ENCODE measurements at regions not wholly inside any gene's neighbourhood (a gene's known extent, or its start where the extent isn't known, plus 50 kb on each side); places are given as distances from the start of the nearest gene placed in this dataset.

DNA sequence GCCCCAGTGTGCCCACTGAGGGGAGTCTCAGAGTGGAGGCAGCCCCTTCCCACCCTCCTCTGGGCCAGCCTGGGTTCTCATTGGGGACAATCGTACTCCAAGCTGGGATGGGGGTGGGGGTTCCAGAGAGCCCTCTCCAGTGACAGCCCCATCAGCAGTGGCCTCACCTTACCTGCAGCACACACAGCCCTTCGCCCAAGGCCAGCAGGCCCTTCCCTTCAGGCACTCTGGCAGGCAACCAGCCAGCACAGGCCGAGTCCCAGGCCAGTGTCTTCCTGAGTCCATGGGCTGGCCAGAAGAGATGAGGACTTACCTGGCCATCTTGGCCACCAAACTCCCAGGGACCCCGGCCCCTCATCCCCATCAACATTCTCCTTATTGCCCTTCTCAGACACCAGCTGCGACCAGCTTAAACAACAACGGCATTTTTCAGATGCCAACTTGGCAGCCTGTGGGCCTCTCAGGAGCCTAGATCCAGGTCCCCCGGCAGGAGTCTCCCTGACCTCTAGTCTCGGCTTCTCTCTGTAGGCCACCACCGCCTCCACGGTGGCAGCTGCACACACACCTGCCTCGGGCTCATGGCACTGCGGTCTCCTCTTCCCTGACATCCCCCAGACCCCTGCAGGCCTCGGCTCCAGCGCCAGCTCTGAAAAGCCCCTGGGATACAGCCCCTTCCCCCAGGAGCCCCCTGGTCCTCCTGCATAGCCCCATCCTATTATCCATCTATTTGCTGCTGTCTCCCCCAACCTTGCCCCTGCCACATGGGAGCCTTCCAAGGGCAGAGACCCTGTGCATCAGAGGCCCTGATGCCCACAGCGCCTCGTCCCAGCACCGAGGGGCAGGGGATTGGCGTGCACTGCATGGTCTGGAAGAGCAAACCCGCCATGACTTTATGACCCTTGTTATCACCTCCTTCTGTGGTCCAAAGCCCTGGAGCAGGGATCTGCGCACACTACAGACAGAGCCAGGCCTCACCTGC, 111.2 kb upstream of the FGF3 start:
- FAIRE-seq (no peak), DNase-seq (ENCODE audit: insufficient read length) (no peak)
- no peak for TF ChIP-seq POLR2AphosphoS5 (IDR thresholded peaks at IDR 0.05; ENCODE audit: low read depth, low read length)
- TF ChIP-seq POLR2A (IDR thresholded peaks at IDR 0.05; ENCODE audit: low read depth, low read length): no peak
- TF ChIP-seq TAF1 (IDR thresholded peaks at IDR 0.05; ENCODE audit: borderline replicate concordance, low read depth, low read length): no peak

DNA sequence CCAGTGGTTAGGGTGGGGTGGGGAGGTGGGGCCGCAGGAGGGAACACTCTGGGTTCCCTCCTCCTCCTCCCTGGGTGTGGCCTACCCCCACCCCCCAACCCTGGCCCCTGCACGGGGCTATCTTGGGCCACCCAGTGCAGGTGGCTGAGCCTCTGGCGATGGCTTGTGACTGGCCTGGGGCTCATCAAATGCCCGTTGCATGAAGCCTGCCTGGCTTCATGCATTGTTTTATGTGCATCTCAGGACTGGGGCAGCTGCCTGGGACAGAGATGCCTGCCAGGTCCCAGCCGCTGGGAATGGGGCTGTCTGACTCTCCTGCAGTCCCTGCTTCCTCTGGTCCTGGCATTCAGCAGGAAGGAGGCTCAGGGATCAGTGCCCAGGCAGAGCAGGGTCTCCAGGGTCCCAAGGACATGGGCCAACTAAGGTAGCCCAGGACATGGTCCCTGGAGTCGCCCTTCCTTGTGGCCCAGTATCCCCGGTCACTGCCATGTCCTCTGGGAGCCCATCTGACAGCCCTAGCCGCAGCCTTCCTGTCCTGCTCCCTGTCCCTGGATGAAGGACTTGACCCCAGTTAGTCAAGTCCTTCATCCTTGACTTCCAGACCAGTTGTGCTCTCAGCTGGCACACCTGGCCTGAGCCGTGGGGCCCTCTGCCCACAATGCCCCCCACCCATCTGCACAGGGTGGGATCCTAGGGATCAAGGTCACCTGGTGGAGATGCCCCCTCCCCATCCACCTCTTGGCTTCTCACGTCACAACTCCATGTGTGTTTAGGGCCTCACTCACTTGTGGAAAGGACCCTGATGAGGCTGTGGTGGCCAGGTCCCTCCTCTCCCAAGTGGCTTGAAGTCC, 112.1 kb upstream of the FGF3 start:
- TF ChIP-seq POLR2A (IDR thresholded peaks at IDR 0.05; ENCODE audit: low read depth, low read length): no peak
- TF ChIP-seq POLR2AphosphoS5 (IDR thresholded peaks at IDR 0.05; ENCODE audit: low read depth, low read length): no peak
- no peak for TF ChIP-seq TAF1 (IDR thresholded peaks at IDR 0.05; ENCODE audit: borderline replicate concordance, low read depth, low read length)
- no peak for FAIRE-seq
- DNase-seq (ENCODE audit: insufficient read length): no peak

DNA sequence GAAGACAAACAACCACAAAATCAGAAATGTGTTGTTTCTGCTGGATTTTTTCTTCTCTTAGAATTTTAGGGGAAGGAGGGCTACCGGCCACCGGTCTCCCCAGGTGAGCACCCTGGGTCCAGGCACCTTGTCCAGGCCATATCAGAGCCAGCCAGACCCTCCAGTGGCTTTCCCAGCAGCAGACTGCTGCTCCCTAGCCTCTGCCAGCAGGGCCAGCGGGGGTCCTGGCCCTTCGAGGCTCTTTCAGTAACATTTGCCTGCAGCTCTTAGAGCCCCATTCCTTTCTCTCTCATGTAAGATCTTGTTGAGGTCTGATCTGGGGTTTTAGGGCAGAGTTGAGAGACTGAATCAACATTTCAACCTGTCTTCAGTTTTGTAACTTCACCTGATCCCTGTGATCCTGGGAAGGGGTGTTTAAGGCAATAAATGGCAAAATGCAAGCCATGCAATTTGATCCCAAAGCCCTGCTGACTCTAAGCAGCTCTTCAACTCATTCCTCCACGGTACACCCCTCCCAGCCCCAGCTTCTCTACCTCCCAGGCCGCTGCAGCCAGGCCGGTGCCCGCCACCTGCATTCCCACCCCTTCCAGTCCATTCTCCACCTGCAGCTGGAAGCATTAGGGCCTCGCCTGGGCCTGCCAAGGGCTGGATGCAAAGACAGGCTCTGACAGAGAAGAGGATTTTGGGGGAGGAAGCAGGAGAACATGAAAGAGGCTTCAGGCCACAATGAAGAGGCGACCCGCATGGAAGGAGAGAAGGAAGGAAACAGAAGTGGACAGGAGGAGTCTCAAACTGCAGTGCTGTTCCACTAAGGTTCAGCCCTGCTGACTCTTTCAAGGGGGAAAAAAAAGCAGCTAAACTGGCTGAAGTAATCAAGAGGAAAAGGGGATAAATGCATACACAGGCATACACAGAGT, 113.0 kb upstream of the FGF3 start:
- FAIRE-seq (no peak), DNase-seq (ENCODE audit: insufficient read length) (no peak)
- no peak for TF ChIP-seq POLR2AphosphoS5 (IDR thresholded peaks at IDR 0.05; ENCODE audit: low read depth, low read length)
- no peak for TF ChIP-seq POLR2A (IDR thresholded peaks at IDR 0.05; ENCODE audit: low read depth, low read length)
- TF ChIP-seq TAF1 (IDR thresholded peaks at IDR 0.05; ENCODE audit: borderline replicate concordance, low read depth, low read length): no peak

DNA sequence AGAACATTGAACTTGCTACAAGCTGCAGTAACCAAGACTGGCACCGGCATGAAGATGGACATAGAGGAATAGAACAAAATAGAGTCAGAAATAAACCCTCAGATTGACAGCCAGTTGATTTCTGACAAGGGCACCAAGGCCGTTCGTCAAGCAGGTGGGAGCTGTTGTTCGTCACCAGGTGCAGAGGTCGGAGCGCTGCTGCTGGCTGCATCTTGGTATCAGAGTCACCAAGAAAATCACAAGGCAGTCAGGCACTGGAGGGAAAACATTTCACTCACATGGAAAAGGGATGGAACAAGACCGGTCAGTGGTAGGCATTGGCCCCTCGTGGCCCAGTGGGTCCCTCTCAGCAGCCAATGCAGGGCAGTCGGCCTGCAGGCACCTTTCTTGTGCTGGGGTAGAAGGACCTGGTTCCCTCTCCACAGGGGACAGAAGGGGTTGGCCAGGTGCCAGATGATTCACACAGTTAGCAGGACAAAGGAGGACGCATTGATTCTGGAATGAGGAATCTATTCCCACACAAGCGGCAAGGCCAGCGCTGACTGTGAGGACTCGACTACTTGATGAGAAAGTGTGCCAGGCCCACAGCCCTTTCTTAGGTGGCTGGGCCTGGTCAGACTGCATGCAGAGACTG, 115.8 kb upstream of the FGF3 start:
- DNase-seq (ENCODE audit: insufficient read length) (no peak), FAIRE-seq (no peak)
- TF ChIP-seq TAF1 (IDR thresholded peaks at IDR 0.05; ENCODE audit: borderline replicate concordance, low read depth, low read length) (no peak), POLR2A (IDR thresholded peaks at IDR 0.05; ENCODE audit: low read depth, low read length) (no peak), POLR2AphosphoS5 (IDR thresholded peaks at IDR 0.05; ENCODE audit: low read depth, low read length) (no peak)

DNA sequence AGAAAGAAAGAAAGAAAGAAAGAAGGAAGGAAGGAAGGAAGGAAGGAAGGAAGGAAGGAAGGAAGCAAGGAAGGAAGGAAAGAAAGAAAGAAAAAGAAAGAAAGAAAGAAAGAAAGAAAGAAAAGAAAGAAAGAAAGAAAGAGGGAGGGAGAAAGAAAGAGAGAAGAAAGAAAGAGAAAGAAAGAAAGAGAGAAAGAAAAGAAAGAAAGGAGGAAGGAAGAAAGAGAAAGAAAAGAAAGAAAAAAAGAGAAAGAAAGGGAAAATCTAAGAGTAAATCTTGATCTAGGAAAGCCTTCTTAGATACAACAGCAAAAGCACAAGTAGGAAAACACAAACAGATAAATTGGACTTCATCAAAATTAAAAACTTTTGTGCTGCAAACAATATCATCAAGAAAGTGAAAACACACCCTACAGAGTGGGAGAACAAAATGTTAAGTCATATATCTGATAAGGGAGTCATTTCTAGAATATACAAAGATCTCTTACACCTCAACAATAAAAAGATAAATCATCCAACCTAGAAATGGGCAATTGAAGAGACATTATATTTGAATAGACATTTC, 116.8 kb upstream of the FGF3 start:
- no peak for TF ChIP-seq POLR2A (IDR thresholded peaks at IDR 0.05; ENCODE audit: low read depth, low read length)
- no peak for TF ChIP-seq TAF1 (IDR thresholded peaks at IDR 0.05; ENCODE audit: borderline replicate concordance, low read depth, low read length)
- TF ChIP-seq POLR2AphosphoS5 (IDR thresholded peaks at IDR 0.05; ENCODE audit: low read depth, low read length): no peak

DNA sequence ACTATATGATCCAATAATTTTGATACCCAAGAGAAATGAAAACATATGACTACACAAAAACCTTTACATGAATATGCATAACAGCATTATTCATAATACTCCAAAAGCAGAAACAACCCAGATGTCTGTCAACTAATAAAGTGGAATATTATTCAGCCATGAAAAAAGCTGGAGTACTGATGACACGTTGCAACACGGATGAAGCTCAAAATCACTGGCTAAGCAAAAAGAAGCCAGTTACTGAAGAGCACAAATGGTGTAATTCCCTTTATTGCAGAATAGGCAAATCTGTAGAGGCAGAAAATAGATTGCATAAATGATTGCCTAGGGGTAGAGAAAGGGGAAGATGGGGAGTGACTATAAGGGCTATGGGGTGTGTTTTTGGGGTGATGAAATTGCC, 117.6 kb upstream of the FGF3 start:
- no peak for DNase-seq (ENCODE audit: insufficient read length)
- TF ChIP-seq POLR2A (IDR thresholded peaks at IDR 0.05; ENCODE audit: low read depth, low read length) (no peak), POLR2AphosphoS5 (IDR thresholded peaks at IDR 0.05; ENCODE audit: low read depth, low read length) (no peak), TAF1 (IDR thresholded peaks at IDR 0.05; ENCODE audit: borderline replicate concordance, low read depth, low read length) (no peak)
- FAIRE-seq: no peak

More for the DNA sequence above, 116.8 kb upstream of the FGF3 start:
- DNase-seq (ENCODE audit: insufficient read length) (no peak), FAIRE-seq (no peak)

DNA sequence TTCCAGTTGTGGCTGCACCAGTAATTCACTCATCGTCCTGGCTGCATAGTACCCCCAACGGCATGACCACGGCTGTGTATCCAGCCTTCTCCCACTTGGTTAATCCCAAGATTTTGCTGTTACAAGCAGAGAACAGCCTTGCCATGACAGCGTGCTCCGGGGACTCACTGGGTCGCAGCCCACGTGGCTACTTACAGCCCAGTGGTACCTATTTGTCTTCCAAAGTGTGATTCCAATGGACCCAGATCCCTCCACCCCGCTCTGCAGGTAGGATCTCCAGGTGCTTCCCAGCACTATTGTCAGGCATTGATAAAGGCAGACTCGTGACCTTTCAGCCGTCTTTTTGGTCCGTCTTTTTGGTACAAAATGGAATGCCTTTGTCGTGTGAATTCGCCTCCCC, 119.0 kb upstream of the FGF3 start:
- FAIRE-seq (no peak), DNase-seq (ENCODE audit: insufficient read length) (no peak)
- TF ChIP-seq POLR2AphosphoS5 (IDR thresholded peaks at IDR 0.05; ENCODE audit: low read depth, low read length): no peak
- no peak for TF ChIP-seq POLR2A (IDR thresholded peaks at IDR 0.05; ENCODE audit: low read depth, low read length)
- no peak for TF ChIP-seq TAF1 (IDR thresholded peaks at IDR 0.05; ENCODE audit: borderline replicate concordance, low read depth, low read length)

DNA sequence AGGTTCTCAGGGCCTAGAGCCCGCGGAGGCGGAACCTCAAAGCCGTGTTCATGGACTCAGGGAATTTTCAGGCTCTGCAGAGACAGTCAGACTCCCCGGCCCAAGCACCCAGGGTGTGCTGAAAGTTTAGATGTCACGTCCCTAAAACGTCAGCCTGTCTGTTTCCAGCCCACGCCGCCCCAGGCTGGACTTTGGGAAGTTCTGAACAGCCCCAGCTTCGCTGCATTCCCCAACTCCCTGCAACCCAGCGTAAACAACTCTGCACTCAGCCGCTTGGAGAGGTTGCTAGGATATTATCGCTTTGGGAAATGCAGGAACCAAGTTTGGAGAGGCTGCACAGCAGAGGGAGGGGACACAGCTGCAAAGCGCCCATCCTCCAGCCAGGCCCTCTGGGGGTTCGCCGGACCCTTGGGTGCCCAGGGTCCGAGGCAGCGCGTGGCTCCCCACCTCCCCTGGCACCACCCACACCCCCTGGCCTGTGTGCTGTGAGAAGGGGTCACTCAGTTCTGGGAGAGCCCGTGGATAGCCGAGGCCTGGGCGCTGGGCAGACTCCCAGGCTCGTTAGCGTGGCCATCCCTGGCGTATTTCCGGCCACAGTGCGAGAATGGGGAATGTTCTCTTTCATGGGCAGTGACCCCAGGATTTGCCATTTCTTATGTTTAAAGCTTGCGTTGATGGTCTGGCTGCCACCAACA, 120.5 kb upstream of the FGF3 start:
- no peak for FAIRE-seq
- no peak for TF ChIP-seq POLR2A (IDR thresholded peaks at IDR 0.05; ENCODE audit: low read depth, low read length)
- TF ChIP-seq TAF1 (IDR thresholded peaks at IDR 0.05; ENCODE audit: borderline replicate concordance, low read depth, low read length): no peak
- no peak for TF ChIP-seq POLR2AphosphoS5 (IDR thresholded peaks at IDR 0.05; ENCODE audit: low read depth, low read length)
- no peak for DNase-seq (ENCODE audit: insufficient read length)

DNA sequence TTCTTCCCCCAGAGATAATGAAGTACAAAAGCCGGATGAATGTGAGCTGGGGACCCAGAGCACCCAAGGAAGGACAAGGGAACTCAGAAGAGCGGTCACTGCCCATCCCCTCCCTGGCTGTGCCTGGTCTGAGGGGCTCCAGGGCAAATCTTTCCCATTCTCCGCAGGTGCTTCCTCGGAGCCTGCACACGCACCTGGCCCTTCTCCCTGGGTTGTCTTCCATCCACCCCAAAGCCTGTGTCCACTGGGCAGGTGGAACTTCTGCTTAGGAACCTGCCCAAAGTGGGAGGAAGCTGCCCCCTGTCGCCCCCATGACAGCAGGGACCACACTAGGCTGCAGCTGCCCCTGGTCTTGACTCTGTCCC, 121.0 kb upstream of the FGF3 start:
- no peak for FAIRE-seq
- TF ChIP-seq POLR2A (IDR thresholded peaks at IDR 0.05; ENCODE audit: low read depth, low read length): no peak
- TF ChIP-seq POLR2AphosphoS5 (IDR thresholded peaks at IDR 0.05; ENCODE audit: low read depth, low read length): no peak
- TF ChIP-seq TAF1 (IDR thresholded peaks at IDR 0.05; ENCODE audit: borderline replicate concordance, low read depth, low read length): no peak
- no peak for DNase-seq (ENCODE audit: insufficient read length)
